A549 (cell line): ENCODE measurements at regions not wholly inside any gene's neighbourhood (a gene's known extent, or its start where the extent isn't known, plus 50 kb on each side); places are given as distances from the start of the nearest gene placed in this dataset.
A peak's percentile ranks its signal among the peaks of the same experiment; 100 is the strongest.
"Not testable (repeated sequence)": the region's sequence is repeated elsewhere in the genome, so short reads cannot be mapped to it uniquely, and the experiment has no call there.

Experiments
- ATAC-seq, 2 experiments: fragments of 200-7000 bp in 1 of 2; fragments of >200 bp in 1 of 2; cut with Nextera tagmentation in 1 of 2; cut with Tn5 transposase in 1 of 2; 3 replicates each; pipeline versions ENCODE4 v1.8.0 to v1.9.1; 2018 to 2020; ENCODE audit warnings: mild to moderate bottlenecking in 1 of 2, moderate library complexity in 1 of 2
- CTCF ChIA-PET: fragments of 300-600 bp; sonication (Branson Sonifier 250); formaldehyde crosslinking; extraction: SDS; loops from one replicate; lab custom pipeline; 2021; ENCODE audit warnings: antibody characterized with exemption, inconsistent platforms; lab: Yijun Ruan, JAX
- POLR2A ChIA-PET: fragments of 350-600 bp; formaldehyde crosslinking; extraction: SDS; loops from one replicate; lab custom pipeline; 2021; ENCODE audit warnings: antibody characterized with exemption, inconsistent platforms; lab: Yijun Ruan, JAX
- DNase-seq, 2 experiments: peaks; one replicate each; pipeline versions ENCODE4 v3.0.0 to v3.0.0-alpha.2; 2011 to 2016; ENCODE audit warnings: low read depth in 1 of 2, low spot score in 1 of 2
- FAIRE-seq: peaks from 2 replicates; lab custom pipeline; 2011; peaks lifted over from hg19 to GRCh38; lab: Jason Lieb, UNC
- H3K27ac ChIP-seq, 2 experiments: fragments of >200 bp; sonication (Bioruptor Twin); formaldehyde crosslinking; 3 replicates each; pipeline ENCODE4 v1.5.1; 2016 to 2017
- H3K4me1 ChIP-seq: fragments of >200 bp; sonication (Bioruptor Twin); formaldehyde crosslinking; 3 replicates; pipeline ENCODE4 v1.6.1; 2016
- H3K4me2 ChIP-seq: fragments of >200 bp; sonication (Bioruptor Twin); formaldehyde crosslinking; 3 replicates; pipeline ENCODE4 v1.6.1; 2016
- H3K4me3 ChIP-seq: fragments of >200 bp; sonication (Bioruptor Twin); formaldehyde crosslinking; 3 replicates; pipeline ENCODE4 v1.5.1; 2016
- H3K9me3 ChIP-seq: fragments of >200 bp; sonication (Bioruptor Twin); formaldehyde crosslinking; 3 replicates; pipeline ENCODE4 v1.6.1; 2016
- BHLHE40 ChIP-seq: IDR thresholded peaks from 2 replicates; pipeline ENCODE4 v1.6.1; 2012; ENCODE audit warnings: low read depth, low read length, inconsistent platforms
- CHD2 ChIP-seq: fragments of 150-350 bp; IDR thresholded peaks from 2 replicates; pipeline ENCODE4 v1.6.1; 2014; ENCODE audit warnings: low read length; ENCODE audit not compliant: partially characterized antibody
- ESRRA ChIP-seq: fragments of 150-350 bp; IDR thresholded peaks from 2 replicates; pipeline ENCODE4 v1.6.1; 2014; ENCODE audit warnings: mild to moderate bottlenecking, low read length, borderline replicate concordance
- FOSL2 ChIP-seq, 2 experiments: fragments of 450-650 bp in 1 of 2; fragments of >200 bp in 1 of 2; sonication (Bioruptor Twin) in 1 of 2; formaldehyde crosslinking; IDR thresholded peaks; 2 replicates each; pipeline versions ENCODE4 v1.5.0 to v1.6.1; 2016 to 2020; ENCODE audit warnings: mild to moderate bottlenecking in 1 of 2, moderate library complexity in 1 of 2
- JUN ChIP-seq, 2 experiments: fragments of >200 bp; sonication (Bioruptor Twin); formaldehyde crosslinking; IDR thresholded peaks; 2 replicates in 1 of 2; 3 replicates in 1 of 2; pipeline ENCODE4 v1.6.1; 2016 to 2017
- POLR2A ChIP-seq: IDR thresholded peaks from 2 replicates; pipeline ENCODE4 v1.6.1; 2012; ENCODE audit warnings: mild to moderate bottlenecking, low read length
- RARB ChIP-seq: fragments of 250-450 bp; sonication (Bioruptor Pico); IDR thresholded peaks from 2 replicates; pipeline ENCODE4 v1.8.0; 2021; ENCODE audit warnings: mild to moderate bottlenecking, moderate library complexity
- TP53 ChIP-seq: fragments of 250-450 bp; sonication (Bioruptor Pico); IDR thresholded peaks from 2 replicates; pipeline ENCODE4 v1.5.0; 2021; ENCODE audit warnings: mild to moderate bottlenecking, moderate library complexity
- ZFP36 ChIP-seq: fragments of 450-650 bp; IDR thresholded peaks from 2 replicates; pipeline ENCODE4 v1.6.1; 2014; ENCODE audit warnings: borderline replicate concordance; ENCODE audit not compliant: partially characterized antibody
- ZSCAN20 ChIP-seq: fragments of 250-450 bp; sonication (Bioruptor Pico); IDR thresholded peaks from 2 replicates; pipeline ENCODE4 v1.8.0; 2022; ENCODE audit warnings: mild to moderate bottlenecking, moderate library complexity
- WGBS: methylation state at CpG from one replicate; pipeline ENCODE4 v1.1.6; 2017; ENCODE audit errors: missing lambda C conversion rate; 5-methylcytosine and 5-hydroxymethylcytosine counted together
- TF ChIP-seq, protein P1 (sequence below): IDR thresholded peaks from 2 replicates; pipeline ENCODE4 v1.6.1; 2012; ENCODE audit warnings: low read depth, borderline replicate concordance
- TF ChIP-seq, protein P2 (sequence below): fragments of >200 bp; sonication (Bioruptor Twin); formaldehyde crosslinking; IDR thresholded peaks from 3 replicates; pipeline ENCODE4 v1.6.1; 2016
- TF ChIP-seq, protein P3 (sequence below): fragments of 250-450 bp; sonication (Bioruptor Pico); IDR thresholded peaks from 2 replicates; pipeline ENCODE4 v1.5.0; 2021; ENCODE audit warnings: mild to moderate bottlenecking, moderate library complexity, borderline replicate concordance
- TF ChIP-seq, protein P4 (sequence below): fragments of >200 bp; sonication (Bioruptor Twin); formaldehyde crosslinking; IDR thresholded peaks from 3 replicates; pipeline ENCODE4 v1.5.1; 2016

DNA sequence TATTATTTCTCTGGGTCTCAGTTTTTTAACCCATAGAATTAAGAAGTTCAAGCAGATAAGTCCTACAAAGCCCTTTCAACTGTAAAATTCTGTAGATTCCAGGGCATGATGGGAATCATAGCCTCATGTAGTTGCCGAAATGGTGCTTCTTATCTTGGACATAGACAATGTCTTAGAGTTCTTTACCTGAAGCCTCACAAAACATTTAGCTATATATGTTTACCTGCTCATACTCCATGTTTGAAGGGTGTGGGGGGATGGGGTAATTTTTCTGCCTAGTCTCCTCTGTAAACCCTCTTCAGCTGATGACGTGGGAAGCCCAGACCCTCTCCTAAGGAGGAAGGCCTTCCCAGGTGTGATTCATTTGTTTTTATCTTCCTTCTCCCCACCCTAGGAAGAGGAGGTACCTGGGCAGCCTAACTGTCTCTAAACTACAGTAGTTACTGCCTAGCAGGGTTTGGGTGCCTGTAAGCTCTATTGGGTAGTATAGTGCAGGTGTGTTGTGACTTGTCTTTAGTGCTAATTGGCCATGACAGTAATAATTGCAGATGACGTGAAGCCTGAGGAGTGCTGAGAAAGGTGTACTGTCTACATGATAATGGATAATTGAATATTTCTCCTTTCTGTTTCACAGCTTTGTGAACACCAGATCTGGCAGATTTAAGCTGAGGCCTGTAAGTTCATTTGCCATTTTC is 230.8 kb downstream of the TFAP2B start:
- Histone ChIP-seq H3K9me3 (no peaks in the 10 kb centered on the region), H3K4me2 (no peak overlapping the region), H3K4me1 (no peaks in the 10 kb centered on the region), H3K4me3 (no peak overlapping the region), H3K27ac (no peak overlapping the region)
- 29% methylated on average over 3 of the region's 3 CpGs for WGBS
- no peak for FAIRE-seq
- TF ChIP-seq CHD2 (no peak), ZSCAN20 (CRISPR knock-in tag) (no peak)
- ChIA-PET POLR2A (no interaction called here), CTCF (interaction anchor here (0.7 to 1.0 kb wide), 2 partner anchors 33 to 229 kb away, joined by 3 read pairs; no protein-coding TSS in a partner anchor)
- DNase-seq: no peak
- no peak for ATAC-seq

DNA sequence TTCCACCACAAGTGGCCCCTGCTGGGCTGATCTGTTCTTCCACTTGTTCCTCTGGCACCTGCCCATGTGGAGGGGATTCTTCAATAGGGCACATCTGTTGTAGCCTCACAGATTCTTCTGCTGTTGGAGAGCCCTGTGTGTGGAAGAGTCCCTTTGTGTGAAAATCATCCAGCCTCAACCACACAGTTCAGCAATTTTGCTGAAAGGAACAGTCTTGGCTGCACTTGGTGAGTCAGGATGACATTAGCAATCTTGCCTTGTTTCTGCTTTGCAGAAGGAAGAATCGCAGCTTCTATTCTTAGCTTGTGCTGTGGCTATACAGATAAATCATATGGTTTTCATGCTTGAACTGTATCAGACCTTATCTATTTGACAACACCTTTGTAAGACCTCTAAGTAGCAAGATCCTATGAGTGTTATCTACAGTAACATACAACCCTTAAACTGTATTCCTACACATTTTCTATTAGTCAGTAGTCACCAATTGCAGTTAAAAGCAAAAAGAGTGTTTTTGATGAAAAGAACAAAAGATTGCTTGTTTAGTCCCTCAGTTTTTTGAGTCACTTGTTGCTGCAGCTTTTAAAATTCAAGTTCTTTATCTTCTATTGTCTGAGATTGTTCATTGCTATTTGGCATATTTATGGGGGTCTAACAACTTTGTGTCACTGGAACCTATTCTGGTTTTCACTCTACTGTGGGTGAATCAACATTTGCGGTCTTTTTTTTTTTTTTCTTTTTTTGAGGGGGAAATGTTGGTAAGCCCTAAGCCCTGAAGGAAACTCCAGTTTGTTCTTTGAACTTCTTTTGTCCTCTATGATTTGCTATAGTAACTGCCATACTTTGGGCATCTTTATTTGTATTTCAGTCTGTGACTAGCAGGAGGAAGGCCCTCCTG is 231.6 kb downstream of the TFAP2B start:
- no peaks in the 10 kb centered on the region for H3K9me3 ChIP-seq
- DNase-seq (no peak), FAIRE-seq (no peak), ATAC-seq (no peak)
- POLR2A ChIA-PET: no interaction called here
- H3K4me3 ChIP-seq: no peak overlapping the region
- H3K4me2 ChIP-seq: no peak overlapping the region
- H3K4me1 ChIP-seq: no peaks in the 10 kb centered on the region
- CTCF ChIA-PET: no interaction called here
- TF ChIP-seq, protein P1, sequence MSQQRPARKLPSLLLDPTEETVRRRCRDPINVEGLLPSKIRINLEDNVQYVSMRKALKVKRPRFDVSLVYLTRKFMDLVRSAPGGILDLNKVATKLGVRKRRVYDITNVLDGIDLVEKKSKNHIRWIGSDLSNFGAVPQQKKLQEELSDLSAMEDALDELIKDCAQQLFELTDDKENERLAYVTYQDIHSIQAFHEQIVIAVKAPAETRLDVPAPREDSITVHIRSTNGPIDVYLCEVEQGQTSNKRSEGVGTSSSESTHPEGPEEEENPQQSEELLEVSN: no peak
- no peak overlapping the region for H3K27ac ChIP-seq
- 38% methylated on average over 2 of the region's 2 CpGs for WGBS

DNA sequence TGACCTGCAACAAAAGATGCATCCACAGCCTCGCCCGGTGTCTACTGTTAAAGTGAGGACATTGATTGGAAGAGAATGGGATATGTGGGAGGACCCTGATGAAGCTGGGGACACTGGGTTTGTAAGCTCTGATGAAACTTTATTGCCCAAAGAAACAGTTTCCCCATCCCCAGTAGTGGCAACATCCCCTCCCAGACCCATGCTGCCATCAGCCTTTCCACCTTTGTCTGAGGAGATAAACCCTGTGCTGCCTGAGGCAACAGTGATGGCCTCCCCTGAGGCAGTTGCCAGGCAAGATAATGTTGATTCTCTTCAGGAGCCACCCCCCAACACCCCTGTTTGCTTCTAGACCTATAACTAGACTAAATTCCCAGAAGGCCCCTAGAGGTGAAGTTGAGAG is 234.0 kb downstream of the TFAP2B start:
- ATAC-seq, H3K27ac ChIP-seq, POLR2A ChIA-PET, DNase-seq, CTCF ChIA-PET, H3K4me1 ChIP-seq, H3K4me2 ChIP-seq, H3K4me3 ChIP-seq, H3K9me3 ChIP-seq, FAIRE-seq: not testable (repeated sequence)
- WGBS: 4% methylated on average over 2 of the region's 2 CpGs

DNA sequence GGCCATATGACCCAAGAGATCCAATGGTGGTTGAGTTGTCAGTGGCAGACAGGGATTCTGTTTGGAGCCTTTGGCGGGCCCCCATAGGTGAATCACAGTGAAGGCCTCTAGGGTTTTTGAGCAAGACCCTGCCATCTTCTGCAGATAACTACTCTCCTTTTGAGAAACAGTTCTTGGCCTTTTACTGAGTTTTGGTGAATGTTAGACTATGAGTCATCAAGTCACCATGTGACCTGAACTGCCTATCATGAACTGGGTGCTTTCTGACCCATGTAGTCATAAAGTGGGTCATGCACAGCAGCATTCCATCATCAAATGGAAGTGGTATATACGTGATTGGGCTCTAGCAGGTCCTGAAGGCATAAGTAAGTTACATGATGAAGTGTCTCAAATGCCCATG is 236.6 kb downstream of the TFAP2B start:
- not testable (repeated sequence) for DNase-seq; ATAC-seq; FAIRE-seq; TF ChIP-seq FOSL2 (IDR thresholded peaks at IDR 0.05)
- TF ChIP-seq FOSL2 (CRISPR knock-in tag; IDR thresholded peaks at IDR 0.05): peak; percentile 21; the same call in 1 of the 2 replicates
- TF ChIP-seq, all 56 proteins: peak for 1; not testable (repeated sequence) for 55
- H3K9me3 ChIP-seq, H3K4me1 ChIP-seq, CTCF ChIA-PET, H3K27ac ChIP-seq, POLR2A ChIA-PET, H3K4me2 ChIP-seq, H3K4me3 ChIP-seq: not testable (repeated sequence)
- 0% methylated on average over 2 of the region's 2 CpGs for WGBS

DNA sequence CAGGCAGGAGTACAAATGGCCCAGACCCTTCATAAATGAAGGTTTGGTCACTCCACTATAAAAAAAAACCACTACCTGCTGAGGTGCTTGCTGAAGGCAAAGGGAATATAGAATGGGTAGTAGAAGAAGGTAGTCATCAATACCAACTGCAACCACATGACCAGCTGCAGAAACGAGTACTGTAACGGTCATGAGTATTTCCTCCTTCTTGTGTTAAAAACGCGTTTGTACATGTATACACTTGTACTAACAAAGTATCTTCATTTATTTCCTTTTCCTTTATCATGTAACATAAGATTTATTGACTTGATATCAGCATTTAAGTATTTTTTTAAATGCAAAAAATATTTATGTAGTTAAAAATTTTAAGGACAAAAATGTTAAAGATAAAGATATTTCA is 238.6 kb downstream of the TFAP2B start:
- no peak overlapping the region for H3K4me3 ChIP-seq
- no peaks in the 10 kb centered on the region for H3K4me1 ChIP-seq
- no peaks in the 10 kb centered on the region for H3K9me3 ChIP-seq
- FAIRE-seq (no peak), ATAC-seq (no peak), DNase-seq (no peak)
- no peak for TF ChIP-seq TP53 (CRISPR knock-in tag)
- TF ChIP-seq JUN (IDR thresholded peaks at IDR 0.05): no peak
- TF ChIP-seq, protein P2, sequence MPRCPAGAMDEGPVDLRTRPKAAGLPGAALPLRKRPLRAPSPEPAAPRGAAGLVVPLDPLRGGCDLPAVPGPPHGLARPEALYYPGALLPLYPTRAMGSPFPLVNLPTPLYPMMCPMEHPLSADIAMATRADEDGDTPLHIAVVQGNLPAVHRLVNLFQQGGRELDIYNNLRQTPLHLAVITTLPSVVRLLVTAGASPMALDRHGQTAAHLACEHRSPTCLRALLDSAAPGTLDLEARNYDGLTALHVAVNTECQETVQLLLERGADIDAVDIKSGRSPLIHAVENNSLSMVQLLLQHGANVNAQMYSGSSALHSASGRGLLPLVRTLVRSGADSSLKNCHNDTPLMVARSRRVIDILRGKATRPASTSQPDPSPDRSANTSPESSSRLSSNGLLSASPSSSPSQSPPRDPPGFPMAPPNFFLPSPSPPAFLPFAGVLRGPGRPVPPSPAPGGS: no peak
- TF ChIP-seq FOSL2 (IDR thresholded peaks at IDR 0.05): no peak
- no peak for TF ChIP-seq FOSL2 (CRISPR knock-in tag; IDR thresholded peaks at IDR 0.05)
- TF ChIP-seq, protein P3, sequence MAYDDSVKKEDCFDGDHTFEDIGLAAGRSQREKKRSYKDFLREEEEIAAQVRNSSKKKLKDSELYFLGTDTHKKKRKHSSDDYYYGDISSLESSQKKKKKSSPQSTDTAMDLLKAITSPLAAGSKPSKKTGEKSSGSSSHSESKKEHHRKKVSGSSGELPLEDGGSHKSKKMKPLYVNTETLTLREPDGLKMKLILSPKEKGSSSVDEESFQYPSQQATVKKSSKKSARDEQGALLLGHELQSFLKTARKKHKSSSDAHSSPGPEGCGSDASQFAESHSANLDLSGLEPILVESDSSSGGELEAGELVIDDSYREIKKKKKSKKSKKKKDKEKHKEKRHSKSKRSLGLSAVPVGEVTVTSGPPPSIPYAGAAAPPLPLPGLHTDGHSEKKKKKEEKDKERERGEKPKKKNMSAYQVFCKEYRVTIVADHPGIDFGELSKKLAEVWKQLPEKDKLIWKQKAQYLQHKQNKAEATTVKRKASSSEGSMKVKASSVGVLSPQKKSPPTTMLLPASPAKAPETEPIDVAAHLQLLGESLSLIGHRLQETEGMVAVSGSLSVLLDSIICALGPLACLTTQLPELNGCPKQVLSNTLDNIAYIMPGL (CRISPR knock-in tag): no peak
- TF ChIP-seq ZFP36: no peak
- TF ChIP-seq RARB (CRISPR knock-in tag): no peak
- TF ChIP-seq ESRRA: no peak
- no peak for TF ChIP-seq BHLHE40
- TF ChIP-seq, protein P4, sequence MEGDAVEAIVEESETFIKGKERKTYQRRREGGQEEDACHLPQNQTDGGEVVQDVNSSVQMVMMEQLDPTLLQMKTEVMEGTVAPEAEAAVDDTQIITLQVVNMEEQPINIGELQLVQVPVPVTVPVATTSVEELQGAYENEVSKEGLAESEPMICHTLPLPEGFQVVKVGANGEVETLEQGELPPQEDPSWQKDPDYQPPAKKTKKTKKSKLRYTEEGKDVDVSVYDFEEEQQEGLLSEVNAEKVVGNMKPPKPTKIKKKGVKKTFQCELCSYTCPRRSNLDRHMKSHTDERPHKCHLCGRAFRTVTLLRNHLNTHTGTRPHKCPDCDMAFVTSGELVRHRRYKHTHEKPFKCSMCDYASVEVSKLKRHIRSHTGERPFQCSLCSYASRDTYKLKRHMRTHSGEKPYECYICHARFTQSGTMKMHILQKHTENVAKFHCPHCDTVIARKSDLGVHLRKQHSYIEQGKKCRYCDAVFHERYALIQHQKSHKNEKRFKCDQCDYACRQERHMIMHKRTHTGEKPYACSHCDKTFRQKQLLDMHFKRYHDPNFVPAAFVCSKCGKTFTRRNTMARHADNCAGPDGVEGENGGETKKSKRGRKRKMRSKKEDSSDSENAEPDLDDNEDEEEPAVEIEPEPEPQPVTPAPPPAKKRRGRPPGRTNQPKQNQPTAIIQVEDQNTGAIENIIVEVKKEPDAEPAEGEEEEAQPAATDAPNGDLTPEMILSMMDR: no peak
- no peak for TF ChIP-seq POLR2A
- ChIA-PET CTCF (no interaction called here), POLR2A (no interaction called here)
- no peak overlapping the region for H3K4me2 ChIP-seq
- 26% methylated on average over 4 of the region's 4 CpGs for WGBS
- no peak overlapping the region for H3K27ac ChIP-seq
